H9 (cell line): ENCODE measurements at regions not wholly inside any gene's neighbourhood (a gene's known extent, or its start where the extent isn't known, plus 50 kb on each side); places are given as distances from the start of the nearest gene placed in this dataset.

Source experiments
- DNase-seq: peaks from one replicate; pipeline ENCODE4 v3.0.0-alpha.2; 2017
- H2AFZ ChIP-seq: one replicate; pipeline ENCODE4 v1.6.1; 2013; ENCODE audit warnings: mild to moderate bottlenecking, low read length, control low read depth, moderate library complexity
- H2AK5ac ChIP-seq: 2 replicates; pipeline ENCODE4 v1.6.1; 2013; ENCODE audit warnings: low read length, control low read depth, mixed read lengths; ENCODE audit not compliant: insufficient read length
- H2BK120ac ChIP-seq: one replicate; pipeline ENCODE4 v1.6.1; 2013; ENCODE audit warnings: low read depth, mild to moderate bottlenecking, low read length, control low read depth, inconsistent platforms; ENCODE audit not compliant: poor library complexity, severe bottlenecking
- H2BK12ac ChIP-seq: 2 replicates; pipeline ENCODE4 v1.6.1; 2013; ENCODE audit warnings: low read length, control low read depth, mixed read lengths, low read depth; ENCODE audit not compliant: insufficient read length
- H2BK15ac ChIP-seq: 2 replicates; pipeline ENCODE4 v1.6.1; 2013; ENCODE audit warnings: low read depth, low read length, control low read depth
- H2BK20ac ChIP-seq: one replicate; pipeline ENCODE4 v1.6.1; 2013; ENCODE audit warnings: low read depth, mild to moderate bottlenecking, low read length, control low read depth, inconsistent platforms; ENCODE audit not compliant: poor library complexity, severe bottlenecking
- H2BK5ac ChIP-seq: 2 replicates; pipeline ENCODE4 v1.6.1; 2013; ENCODE audit warnings: low read length, control low read depth, mixed read lengths; ENCODE audit not compliant: insufficient read length
- H3K14ac ChIP-seq: 2 replicates; pipeline ENCODE4 v1.6.1; 2013; ENCODE audit warnings: low read length, control low read depth; ENCODE audit not compliant: insufficient read depth
- H3K18ac ChIP-seq: 2 replicates; pipeline ENCODE4 v1.6.1; 2013; ENCODE audit warnings: low read depth, mild to moderate bottlenecking, mixed read lengths, low read length, control low read depth; ENCODE audit not compliant: insufficient read length
- H3K23ac ChIP-seq: 2 replicates; pipeline ENCODE4 v1.6.1; 2013; ENCODE audit warnings: low read length, control low read depth, mixed read lengths, low read depth; ENCODE audit not compliant: insufficient read length
- H3K23me2 ChIP-seq: 2 replicates; pipeline ENCODE4 v1.6.1; 2013; ENCODE audit warnings: low read depth, mild to moderate bottlenecking, mixed read lengths, low read length, control low read depth; ENCODE audit not compliant: insufficient read length, poor library complexity, severe bottlenecking
- H3K27ac ChIP-seq: 2 replicates; pipeline ENCODE4 v1.5.1; 2013; ENCODE audit warnings: low read length, control low read depth, mixed read lengths, low read depth; ENCODE audit not compliant: insufficient read length
- H3K27me3 ChIP-seq: 2 replicates; pipeline ENCODE4 v1.6.1; 2013; ENCODE audit warnings: low read length, control low read depth, inconsistent platforms; ENCODE audit not compliant: insufficient read depth
- H3K4ac ChIP-seq: 2 replicates; pipeline ENCODE4 v1.6.1; 2013; ENCODE audit warnings: low read depth, mild to moderate bottlenecking, control low read depth, inconsistent platforms, low read length, moderate library complexity
- H3K4me1 ChIP-seq: 2 replicates; pipeline ENCODE4 v1.6.1; 2013; ENCODE audit warnings: low read length, control low read depth, inconsistent platforms; ENCODE audit not compliant: insufficient read depth
- H3K4me2 ChIP-seq: 2 replicates; pipeline ENCODE4 v1.6.1; 2013; ENCODE audit warnings: low read length, control low read depth, mixed read lengths; ENCODE audit not compliant: insufficient read length, insufficient read depth
- H3K56ac ChIP-seq: 2 replicates; pipeline ENCODE4 v1.6.1; 2013; ENCODE audit warnings: low read depth, mild to moderate bottlenecking, mixed read lengths, low read length, control low read depth; ENCODE audit not compliant: insufficient read length
- H3K79me1 ChIP-seq: 2 replicates; pipeline ENCODE4 v1.6.1; 2013; ENCODE audit warnings: low read depth, mild to moderate bottlenecking, moderate library complexity, low read length, control low read depth, inconsistent platforms; ENCODE audit not compliant: insufficient read depth, poor library complexity, severe bottlenecking
- H3K79me2 ChIP-seq: 2 replicates; pipeline ENCODE4 v1.6.1; 2013; ENCODE audit warnings: low read length, control low read depth, inconsistent platforms; ENCODE audit not compliant: insufficient read depth
- H3K9ac ChIP-seq: 2 replicates; pipeline ENCODE4 v1.6.1; 2013; ENCODE audit warnings: low read length, control low read depth, mixed read lengths; ENCODE audit not compliant: insufficient read length; ENCODE audit errors: extremely low read depth
- H3K9me3 ChIP-seq: one replicate; pipeline ENCODE4 v1.6.1; 2013; ENCODE audit warnings: low read depth, low read length, inconsistent platforms; ENCODE audit not compliant: control insufficient read depth
- H3T11ph ChIP-seq: one replicate; pipeline ENCODE4 v1.6.1; 2013; ENCODE audit warnings: mild to moderate bottlenecking, low read length, control low read depth, inconsistent platforms
- H4K20me1 ChIP-seq: one replicate; pipeline ENCODE4 v1.6.1; 2013; ENCODE audit not compliant: control insufficient read depth, insufficient read length, insufficient read depth
- H4K5ac ChIP-seq: 2 replicates; pipeline ENCODE4 v1.6.1; 2013; ENCODE audit warnings: low read depth, mild to moderate bottlenecking, mixed read lengths, low read length, control low read depth; ENCODE audit not compliant: insufficient read length
- H4K8ac ChIP-seq: replicated peaks from 2 replicates; pipeline ENCODE4 v1.6.1; 2013; ENCODE audit warnings: low read length, control low read depth, mixed read lengths, low read depth; ENCODE audit not compliant: insufficient read length
- H4K91ac ChIP-seq: 2 replicates; pipeline ENCODE4 v1.6.1; 2013; ENCODE audit warnings: low read depth, mild to moderate bottlenecking, moderate library complexity, mixed read lengths, low read length, control low read depth; ENCODE audit not compliant: insufficient read length
- H3K27ac Mint-ChIP-seq, 3 experiments: 2 replicates in 2 of 3; 3 replicates in 1 of 3; pipeline ENCODE4 v1.8.0; 2020 to 2021; ENCODE audit warnings: mixed read lengths in 3 of 3, mild to moderate bottlenecking in 1 of 3, moderate library complexity in 1 of 3
- H3K27me3 Mint-ChIP-seq: 2 replicates; pipeline ENCODE4 v1.8.0; 2021; ENCODE audit warnings: low read depth, mild to moderate bottlenecking, moderate library complexity, mixed read lengths
- H3K36me3 Mint-ChIP-seq, 3 experiments: 2 replicates in 2 of 3; 3 replicates in 1 of 3; pipeline ENCODE4 v1.8.0; 2020 to 2021; ENCODE audit warnings: low read depth in 3 of 3, mixed read lengths in 3 of 3; ENCODE audit not compliant: insufficient read depth in 1 of 3
- H3K4me1 Mint-ChIP-seq, 2 experiments: 2 replicates each; pipeline ENCODE4 v1.8.0; 2020; ENCODE audit warnings: mixed read lengths in 2 of 2
- H3K4me3 Mint-ChIP-seq, 2 experiments: 2 replicates in 1 of 2; 3 replicates in 1 of 2; pipeline ENCODE4 v1.8.0; 2020 to 2021; ENCODE audit warnings: mild to moderate bottlenecking in 2 of 2, mixed read lengths in 2 of 2, moderate library complexity in 1 of 2
- H3K9me3 Mint-ChIP-seq, 2 experiments: 2 replicates in 1 of 2; 3 replicates in 1 of 2; pipeline ENCODE4 v1.8.0; 2020; ENCODE audit warnings: mild to moderate bottlenecking in 2 of 2, mixed read lengths in 2 of 2, moderate library complexity in 1 of 2
- WGBS: extraction: QIAGEN DNeasy Blood & Tissue Kit; methylation state at CpG from one replicate; pipeline ENCODE4 v1.1.7; 2013; ENCODE audit warnings: missing lambda C conversion rate, low lambda C conversion rate, mixed read lengths; ENCODE audit not compliant: insufficient read length; ENCODE audit errors: extremely low coverage; 5-methylcytosine and 5-hydroxymethylcytosine counted together
- TF ChIP-seq, protein P1 (sequence below): fragments of 200-600 bp; sonication (generic); conservative IDR thresholded peaks from 3 replicates; pipeline ENCODE4 v1.8.0; 2021; ENCODE audit warnings: antibody characterized with exemption, mild to moderate bottlenecking

DNA sequence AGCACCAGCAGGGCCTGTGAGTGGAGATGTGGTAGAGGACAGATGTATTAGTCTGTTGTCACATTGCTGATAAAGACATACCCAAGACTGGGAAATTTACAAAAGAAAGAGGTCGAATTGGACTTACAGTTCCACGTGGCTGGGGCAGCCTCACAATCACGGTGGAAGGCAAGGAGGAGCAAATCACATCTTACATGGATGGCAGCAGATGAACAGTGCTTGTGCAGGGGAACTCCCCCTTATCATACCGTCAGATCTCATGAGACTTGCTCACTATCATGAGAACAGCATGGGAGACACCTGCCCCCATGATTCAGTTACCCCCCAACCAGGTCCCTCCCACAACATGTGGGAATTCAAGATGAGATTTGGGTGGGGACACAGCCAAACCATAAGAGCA, 361.9 kb downstream of the VRK1 start:
- H2BK15ac ChIP-seq: no peak overlapping the region
- H4K8ac ChIP-seq: no peak overlapping the region
- H3K4me1 Mint-ChIP-seq: peaks cover 9 to 14% of the 10 kb centered on the region in 2 experiments
- no peaks in the 10 kb centered on the region for H3K79me1 ChIP-seq
- H4K91ac ChIP-seq: no peak overlapping the region
- H3K27ac Mint-ChIP-seq: no peak overlapping the region
- no peaks in the 10 kb centered on the region for H3K4me1 ChIP-seq
- no peaks in the 10 kb centered on the region for H3K27me3 ChIP-seq
- no peak overlapping the region for H3T11ph ChIP-seq
- no peak overlapping the region for H2BK20ac ChIP-seq
- no peak overlapping the region for H2BK12ac ChIP-seq
- H3K79me2 ChIP-seq: no peaks in the 10 kb centered on the region
- WGBS: no CpG with 5 or more reads among the region's 4 CpGs
- H3K4me3 Mint-ChIP-seq: no peak overlapping the region
- no peak overlapping the region for H3K23ac ChIP-seq
- H4K5ac ChIP-seq: no peak overlapping the region
- H4K20me1 ChIP-seq: no peaks in the 10 kb centered on the region
- H2AFZ ChIP-seq: no peak overlapping the region
- H3K36me3 Mint-ChIP-seq: peaks cover 7 to 10% (median 8%) of the 10 kb centered on the region in 3 experiments
- peaks cover 7% of the 10 kb centered on the region for H3K27me3 Mint-ChIP-seq
- H3K56ac ChIP-seq: no peak overlapping the region
- DNase-seq: no peak
- no peak overlapping the region for H3K4me2 ChIP-seq
- H3K23me2 ChIP-seq: no peaks in the 10 kb centered on the region
- H3K9ac ChIP-seq: no peak overlapping the region
- no peak overlapping the region for H3K27ac ChIP-seq
- no peak overlapping the region for H3K14ac ChIP-seq
- H2AK5ac ChIP-seq: no peak overlapping the region
- TF ChIP-seq, protein P1, sequence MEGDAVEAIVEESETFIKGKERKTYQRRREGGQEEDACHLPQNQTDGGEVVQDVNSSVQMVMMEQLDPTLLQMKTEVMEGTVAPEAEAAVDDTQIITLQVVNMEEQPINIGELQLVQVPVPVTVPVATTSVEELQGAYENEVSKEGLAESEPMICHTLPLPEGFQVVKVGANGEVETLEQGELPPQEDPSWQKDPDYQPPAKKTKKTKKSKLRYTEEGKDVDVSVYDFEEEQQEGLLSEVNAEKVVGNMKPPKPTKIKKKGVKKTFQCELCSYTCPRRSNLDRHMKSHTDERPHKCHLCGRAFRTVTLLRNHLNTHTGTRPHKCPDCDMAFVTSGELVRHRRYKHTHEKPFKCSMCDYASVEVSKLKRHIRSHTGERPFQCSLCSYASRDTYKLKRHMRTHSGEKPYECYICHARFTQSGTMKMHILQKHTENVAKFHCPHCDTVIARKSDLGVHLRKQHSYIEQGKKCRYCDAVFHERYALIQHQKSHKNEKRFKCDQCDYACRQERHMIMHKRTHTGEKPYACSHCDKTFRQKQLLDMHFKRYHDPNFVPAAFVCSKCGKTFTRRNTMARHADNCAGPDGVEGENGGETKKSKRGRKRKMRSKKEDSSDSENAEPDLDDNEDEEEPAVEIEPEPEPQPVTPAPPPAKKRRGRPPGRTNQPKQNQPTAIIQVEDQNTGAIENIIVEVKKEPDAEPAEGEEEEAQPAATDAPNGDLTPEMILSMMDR: no peak
- no peaks in the 10 kb centered on the region for H3K9me3 ChIP-seq
- H3K18ac ChIP-seq: no peak overlapping the region
- no peak overlapping the region for H2BK5ac ChIP-seq
- H3K9me3 Mint-ChIP-seq: peaks cover 14 to 17% of the 10 kb centered on the region in 2 experiments
- H3K4ac ChIP-seq: no peak overlapping the region
- no peak overlapping the region for H2BK120ac ChIP-seq
